GM12865 (cell line): ENCODE measurements at regions not wholly inside any gene's neighbourhood (a gene's known extent, or its start where the extent isn't known, plus 50 kb on each side); places are given as distances from the start of the nearest gene placed in this dataset.

ENCODE experiments used
- DNase-seq: peaks from one replicate; pipeline ENCODE4 v3.0.0; 2010; ENCODE audit warnings: low read depth
- H3K4me3 ChIP-seq: 2 replicates; pipeline ENCODE4 v1.5.1; 2011; ENCODE audit warnings: mild to moderate bottlenecking, low read depth, low read length, control low read depth
- TF ChIP-seq, protein P1 (sequence below): IDR thresholded peaks from 2 replicates; pipeline ENCODE4 v1.5.1; 2011; ENCODE audit warnings: low read length, control low read depth, low read depth, inconsistent platforms; ENCODE audit not compliant: insufficient read depth; ENCODE audit errors: missing control alignments

GRCh38 chr5:167247816-167248215 is 1043.6 kb upstream of the WWC1 start:
- TF ChIP-seq, protein P1, sequence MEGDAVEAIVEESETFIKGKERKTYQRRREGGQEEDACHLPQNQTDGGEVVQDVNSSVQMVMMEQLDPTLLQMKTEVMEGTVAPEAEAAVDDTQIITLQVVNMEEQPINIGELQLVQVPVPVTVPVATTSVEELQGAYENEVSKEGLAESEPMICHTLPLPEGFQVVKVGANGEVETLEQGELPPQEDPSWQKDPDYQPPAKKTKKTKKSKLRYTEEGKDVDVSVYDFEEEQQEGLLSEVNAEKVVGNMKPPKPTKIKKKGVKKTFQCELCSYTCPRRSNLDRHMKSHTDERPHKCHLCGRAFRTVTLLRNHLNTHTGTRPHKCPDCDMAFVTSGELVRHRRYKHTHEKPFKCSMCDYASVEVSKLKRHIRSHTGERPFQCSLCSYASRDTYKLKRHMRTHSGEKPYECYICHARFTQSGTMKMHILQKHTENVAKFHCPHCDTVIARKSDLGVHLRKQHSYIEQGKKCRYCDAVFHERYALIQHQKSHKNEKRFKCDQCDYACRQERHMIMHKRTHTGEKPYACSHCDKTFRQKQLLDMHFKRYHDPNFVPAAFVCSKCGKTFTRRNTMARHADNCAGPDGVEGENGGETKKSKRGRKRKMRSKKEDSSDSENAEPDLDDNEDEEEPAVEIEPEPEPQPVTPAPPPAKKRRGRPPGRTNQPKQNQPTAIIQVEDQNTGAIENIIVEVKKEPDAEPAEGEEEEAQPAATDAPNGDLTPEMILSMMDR: no peak
- no peak overlapping the region for H3K4me3 ChIP-seq

DNA sequence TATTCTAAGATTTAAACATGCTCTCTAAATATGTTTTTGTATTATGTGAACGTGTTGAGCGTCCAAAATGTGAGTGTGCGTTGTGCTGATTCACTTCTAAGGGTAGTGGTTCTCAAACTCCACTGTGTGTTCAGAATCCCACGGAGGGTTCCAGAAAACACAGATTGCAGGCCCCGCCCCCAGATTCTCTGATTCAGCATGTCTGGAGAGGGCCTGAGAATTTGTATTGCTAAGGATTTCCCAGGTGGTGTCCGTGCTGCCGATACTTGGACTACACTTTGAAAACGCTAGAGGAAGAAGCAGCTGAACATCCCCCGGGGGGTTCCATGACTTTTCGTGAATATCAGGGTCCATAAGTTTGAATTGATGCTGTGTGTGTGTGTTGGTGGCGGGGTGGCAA is 1043.2 kb upstream of the WWC1 start:
- H3K4me3 ChIP-seq: no peak overlapping the region
- TF ChIP-seq, protein P1: no peak
- DNase-seq: no peak

More at GRCh38 chr5:167247816-167248215, 1043.6 kb upstream of the WWC1 start:
- no peak for DNase-seq

DNA sequence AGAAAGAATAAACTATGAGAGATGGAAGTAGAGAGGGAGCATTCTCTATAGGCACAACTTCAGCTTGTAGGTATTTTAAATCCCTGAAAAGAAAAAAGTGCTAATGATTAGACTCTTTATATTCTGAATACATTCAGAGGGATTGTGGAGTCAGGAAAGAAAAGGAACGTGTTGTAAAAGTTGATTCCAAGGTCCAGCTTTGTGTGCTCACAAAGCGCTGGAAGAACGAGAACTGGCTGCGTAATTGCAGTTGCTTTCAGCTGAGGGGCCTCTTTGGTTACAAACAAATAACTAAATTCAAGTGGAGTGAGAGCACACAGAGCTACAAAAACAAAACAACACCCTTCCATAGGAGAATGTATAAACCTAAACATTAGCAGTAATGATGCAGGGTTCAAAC is 1040.4 kb upstream of the WWC1 start:
- DNase-seq: no peak
- TF ChIP-seq, protein P1: no peak
- no peak overlapping the region for H3K4me3 ChIP-seq

DNA sequence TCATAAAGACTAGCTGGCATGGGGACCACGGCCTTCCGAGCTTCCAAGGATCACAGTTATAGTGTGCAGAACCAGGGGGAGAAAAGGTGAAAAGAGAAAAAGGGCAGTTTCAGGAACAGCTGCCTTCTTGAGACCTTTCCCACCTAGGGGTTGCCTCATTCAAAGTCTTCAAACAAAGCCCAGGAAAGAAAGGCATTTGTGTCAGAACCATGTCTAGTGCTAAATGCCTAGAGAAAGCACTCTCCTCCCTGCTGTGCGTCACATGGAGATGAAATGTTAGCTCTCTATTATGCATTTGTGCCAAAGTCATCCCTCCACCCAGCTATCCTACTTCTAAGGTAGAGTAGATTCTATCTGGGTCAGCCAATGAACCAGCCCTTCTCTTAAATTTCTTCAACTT is 1037.3 kb upstream of the WWC1 start:
- H3K4me3 ChIP-seq: no peak overlapping the region
- no peak for DNase-seq
- TF ChIP-seq, protein P1: no peak

GRCh38 chr5:167255926-167256325 is 1035.5 kb upstream of the WWC1 start:
- H3K4me3 ChIP-seq: no peak overlapping the region
- TF ChIP-seq, protein P1: no peak
- DNase-seq: no peak

DNA sequence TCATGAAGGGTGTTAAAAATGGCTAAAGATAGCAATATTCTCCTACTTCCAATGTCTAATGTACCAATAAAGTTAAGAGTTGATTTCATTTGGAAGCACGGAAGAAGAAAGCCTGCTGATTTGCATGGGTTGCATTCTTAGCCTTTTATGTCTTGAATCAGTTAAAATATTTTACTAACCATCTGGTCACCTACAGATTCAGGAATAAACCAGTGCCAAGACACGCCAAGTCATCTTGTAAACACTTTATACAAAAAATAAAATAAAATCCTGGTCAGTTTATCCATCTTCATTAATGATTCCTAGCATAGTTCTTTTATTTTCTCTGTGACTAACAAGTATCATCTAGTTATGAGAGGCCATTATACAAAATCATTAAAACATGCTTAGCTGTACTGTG is 1031.6 kb upstream of the WWC1 start:
- no peak overlapping the region for H3K4me3 ChIP-seq
- DNase-seq: no peak
- TF ChIP-seq, protein P1: no peak

DNA sequence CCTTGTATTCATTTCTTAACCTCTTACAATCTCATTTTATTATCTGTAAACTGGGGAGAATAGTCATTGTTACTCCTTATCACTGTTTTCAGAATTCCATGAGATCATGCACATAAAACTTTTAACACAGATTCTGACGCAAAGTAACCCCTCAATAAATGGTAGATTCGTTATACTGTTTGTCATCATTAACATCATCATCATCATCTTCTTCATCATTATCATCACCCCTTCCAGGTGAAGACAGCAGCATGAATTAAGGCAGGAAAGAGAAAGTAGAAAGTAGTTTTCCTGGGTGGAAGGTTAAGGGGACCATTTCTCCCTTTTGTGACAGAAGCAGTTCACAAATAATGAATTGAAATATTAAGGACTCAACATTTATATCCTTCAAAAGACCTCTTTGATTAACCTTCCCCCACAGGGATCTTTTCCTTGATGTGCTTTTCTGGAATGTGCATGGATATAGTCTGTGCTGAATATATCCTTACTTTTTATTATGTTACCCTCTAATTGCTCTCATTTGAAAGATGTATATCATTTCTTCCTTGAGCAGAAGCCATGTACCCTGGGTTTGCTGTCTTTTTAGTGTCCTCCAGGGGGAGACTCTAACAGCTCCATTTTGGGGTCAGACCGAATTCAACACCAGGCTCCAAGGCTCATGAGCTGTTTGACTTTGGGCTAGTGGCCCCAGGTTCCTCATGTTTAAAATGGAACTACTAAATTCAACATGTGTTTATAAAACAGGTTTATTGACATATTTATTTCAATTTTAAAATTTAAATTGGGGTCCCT is 1029.9 kb upstream of the WWC1 start:
- H3K4me3 ChIP-seq: no peak overlapping the region
- peak; percentile 10 for DNase-seq
- TF ChIP-seq, protein P1: peak; percentile 35
